ENCODE measurements at regions not wholly inside any gene's neighbourhood (a gene's known extent, or its start where the extent isn't known, plus 50 kb on each side); places are given as distances from the start of the nearest gene placed in this dataset.
"Not testable (repeated sequence)": the region's sequence is repeated elsewhere in the genome, so short reads cannot be mapped to it uniquely, and the experiment has no call there.

DNA sequence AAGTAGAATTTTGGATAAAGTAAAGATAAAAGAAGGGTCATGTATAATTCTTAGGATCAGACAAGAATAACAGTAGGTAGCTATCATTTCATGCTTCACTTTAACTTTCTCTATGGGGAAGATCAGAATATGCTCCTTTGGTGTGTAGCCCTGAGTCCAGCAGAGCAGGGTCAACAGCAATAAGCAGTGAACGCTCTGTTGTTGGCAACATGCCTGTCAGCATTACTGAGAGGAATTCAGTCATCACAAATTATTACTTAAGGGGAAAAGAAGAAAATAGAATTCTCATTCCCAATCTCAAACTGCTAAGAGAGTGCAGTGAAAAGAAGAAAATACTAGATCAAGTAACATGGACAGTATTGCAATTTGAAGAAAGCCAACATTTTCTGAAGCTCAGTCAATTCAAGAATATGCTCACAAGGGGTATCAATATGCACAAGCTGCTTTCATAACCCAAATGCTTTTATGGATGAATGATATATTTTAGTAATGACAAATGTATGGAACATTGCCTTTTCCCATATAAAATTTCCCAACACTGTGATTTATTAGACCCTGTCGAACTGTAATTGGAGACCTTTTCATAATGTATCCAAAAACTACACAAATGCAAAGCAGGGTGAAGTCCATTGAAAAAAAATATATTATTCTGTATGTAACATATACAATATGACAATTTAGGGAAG, 1359.4 kb downstream of the EFNA5 start:
- Mint-ChIP-seq H3K4me3 (no peak overlapping the region), H3K9me3 (peaks cover 0 to 5% of the 10 kb centered on the region in 2 donors), H3K4me1 (ENCODE audit: low read depth) (no peaks in the 10 kb centered on the region), H3K27me3 (ENCODE audit: low read depth) (no peaks in the 10 kb centered on the region), H3K36me3 (ENCODE audit: insufficient read depth in 2 of 2) (no peaks in the 10 kb centered on the region), H3K27ac (no peak overlapping the region)
- DNase-seq (no peak), ATAC-seq (replicated peaks in 1 of 2) (no peak)

DNA sequence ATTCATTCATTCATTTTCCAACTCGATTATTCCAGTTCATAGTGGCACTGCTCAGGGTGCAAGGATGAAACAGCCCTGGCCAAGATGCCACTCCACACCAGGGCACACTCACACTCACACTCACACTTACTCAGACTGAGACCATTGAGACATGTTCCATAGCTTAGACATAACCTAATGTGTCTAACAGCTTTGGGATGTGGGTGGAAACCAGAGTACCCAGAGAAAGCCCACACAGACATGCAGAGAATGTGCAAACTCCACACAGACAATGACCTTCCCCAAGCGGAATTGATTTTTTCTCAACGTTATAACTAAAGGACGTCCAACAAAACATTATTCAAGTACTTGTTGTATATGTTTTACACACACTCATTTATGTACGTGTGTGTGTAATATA, 1363.5 kb downstream of the EFNA5 start:
- H3K4me3 Mint-ChIP-seq, result no peak overlapping the region
- no peaks in the 10 kb centered on the region for H3K27me3 Mint-ChIP-seq (ENCODE audit: low read depth)
- DNase-seq (no peak), ATAC-seq (replicated peaks in 1 of 2) (no peak)
- no peaks in the 10 kb centered on the region for H3K36me3 Mint-ChIP-seq (ENCODE audit: insufficient read depth in 2 of 2)
- no peak overlapping the region for H3K27ac Mint-ChIP-seq
- no peaks in the 10 kb centered on the region for H3K4me1 Mint-ChIP-seq (ENCODE audit: low read depth)
- peaks cover 0 to 5% of the 10 kb centered on the region in 2 donors for H3K9me3 Mint-ChIP-seq

DNA sequence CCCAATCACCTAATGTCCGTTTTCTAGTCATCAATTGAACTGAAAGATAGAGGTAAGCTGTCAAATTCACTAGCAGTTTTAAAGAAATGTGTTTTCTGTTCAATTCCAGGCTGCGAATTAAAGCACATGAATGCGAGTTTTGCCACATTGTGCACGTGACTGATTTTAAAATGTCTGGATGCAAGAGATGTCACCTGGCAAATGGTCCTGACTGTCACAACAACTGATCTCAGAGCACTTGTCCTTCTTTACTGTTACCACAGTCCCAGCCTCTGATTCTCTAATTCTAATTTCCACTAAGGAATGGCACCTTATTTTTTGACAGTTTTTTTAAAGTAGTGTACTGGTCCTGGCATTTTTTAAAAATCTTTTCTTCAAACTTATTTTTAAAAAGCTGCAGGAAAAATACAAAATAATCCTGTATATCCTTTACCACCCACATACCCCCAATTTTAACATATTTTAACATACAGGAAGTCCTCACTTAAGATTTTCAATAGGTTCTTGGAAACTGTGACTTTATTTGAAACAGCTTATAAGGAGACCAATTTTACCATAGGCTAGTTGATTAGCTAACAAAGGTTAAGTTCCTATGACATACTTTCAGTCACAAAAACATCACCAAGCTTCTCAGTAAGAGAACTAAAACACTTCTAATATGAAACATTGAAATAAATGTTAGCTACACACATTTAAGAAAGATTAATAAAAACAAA, 1364.3 kb downstream of the EFNA5 start:
- Mint-ChIP-seq H3K9me3 (peaks cover 0 to 5% of the 10 kb centered on the region in 2 donors), H3K4me1 (ENCODE audit: low read depth) (no peaks in the 10 kb centered on the region), H3K4me3 (no peak overlapping the region), H3K27ac (no peak overlapping the region), H3K27me3 (ENCODE audit: low read depth) (no peaks in the 10 kb centered on the region), H3K36me3 (ENCODE audit: insufficient read depth in 2 of 2) (no peaks in the 10 kb centered on the region)
- ATAC-seq (replicated peaks in 1 of 2) (no peak), DNase-seq (no peak)

DNA sequence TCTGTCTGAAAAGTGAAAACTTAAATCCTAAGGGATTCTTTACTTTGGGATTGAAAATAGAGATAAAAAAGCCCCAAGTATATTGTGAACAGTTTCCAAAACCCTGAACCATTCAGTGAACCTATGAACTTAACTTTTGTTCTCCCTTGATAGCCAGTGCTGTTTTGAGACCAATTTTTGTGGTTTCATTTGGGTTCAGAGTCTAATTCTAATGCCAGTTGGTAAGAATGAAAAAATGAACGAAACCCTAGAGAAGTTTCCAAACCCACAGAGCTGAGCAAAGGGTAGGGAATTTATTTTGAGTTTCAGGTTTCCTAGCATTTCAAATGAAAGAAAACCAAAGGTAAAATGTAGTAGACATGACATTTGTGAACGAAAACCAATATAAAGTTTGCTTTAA, 1366.8 kb downstream of the EFNA5 start:
- H3K27me3 Mint-ChIP-seq (ENCODE audit: low read depth), result no peaks in the 10 kb centered on the region
- H3K27ac Mint-ChIP-seq, result no peak overlapping the region

DNA sequence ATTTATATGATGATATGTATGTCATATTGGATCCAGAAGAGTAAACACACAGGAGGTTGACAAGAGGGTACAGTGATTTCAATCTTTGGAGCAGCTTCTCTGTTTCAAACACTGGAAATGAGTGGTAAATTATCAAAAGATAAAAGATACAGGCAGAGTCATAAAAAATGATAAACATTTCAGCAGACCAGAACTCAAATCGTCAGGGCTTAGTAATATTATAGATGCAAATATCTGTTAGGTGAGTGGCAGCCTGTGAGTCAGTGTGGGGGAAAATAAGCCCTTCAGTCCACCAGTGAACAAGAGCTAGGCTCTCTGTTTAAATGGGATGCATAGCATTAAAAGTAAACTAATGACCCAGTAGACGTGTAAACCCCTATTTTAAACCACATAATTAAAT, 1378.1 kb downstream of the EFNA5 start:
- H3K9me3 Mint-ChIP-seq, result peaks cover 2 to 4% of the 10 kb centered on the region in 2 donors
- H3K4me3 Mint-ChIP-seq, result no peak overlapping the region
- no peak for DNase-seq
- no peaks in the 10 kb centered on the region for H3K4me1 Mint-ChIP-seq (ENCODE audit: low read depth)
- ATAC-seq (replicated peaks in 1 of 2), result no peak
- H3K27me3 Mint-ChIP-seq (ENCODE audit: low read depth), result no peaks in the 10 kb centered on the region
- no peaks in the 10 kb centered on the region for H3K36me3 Mint-ChIP-seq (ENCODE audit: insufficient read depth in 2 of 2)
- no peak overlapping the region for H3K27ac Mint-ChIP-seq

More for the DNA sequence above, 1366.8 kb downstream of the EFNA5 start:
- Mint-ChIP-seq H3K36me3 (ENCODE audit: insufficient read depth in 2 of 2) (no peaks in the 10 kb centered on the region), H3K9me3 (peaks cover 0 to 2% of the 10 kb centered on the region in 2 donors), H3K4me1 (ENCODE audit: low read depth) (no peaks in the 10 kb centered on the region), H3K4me3 (no peak overlapping the region)
- no peak for DNase-seq
- ATAC-seq (replicated peaks in 1 of 2), result no peak

DNA sequence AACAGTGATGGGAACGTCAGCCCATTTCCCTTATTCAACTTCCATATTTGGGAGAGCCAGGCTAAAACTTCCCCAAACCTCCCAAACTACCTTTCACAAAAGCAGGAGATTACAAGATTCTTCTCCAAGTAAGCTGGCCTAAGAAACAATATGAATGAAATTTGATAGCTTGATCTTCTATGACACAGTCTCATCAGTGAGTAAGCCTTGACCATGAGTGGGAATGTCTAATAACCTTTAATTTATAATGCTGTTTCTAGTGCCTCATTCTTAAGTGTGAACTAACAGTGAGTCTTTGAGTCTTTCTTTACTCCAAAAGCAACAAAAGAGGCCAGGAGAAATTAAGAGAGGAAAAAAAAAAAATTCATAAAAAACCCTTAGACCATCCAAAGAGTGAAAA, 1379.9 kb downstream of the EFNA5 start:
- Mint-ChIP-seq H3K9me3 (peaks cover 2 to 4% of the 10 kb centered on the region in 2 donors), H3K4me1 (ENCODE audit: low read depth) (no peaks in the 10 kb centered on the region), H3K36me3 (ENCODE audit: insufficient read depth in 2 of 2) (no peaks in the 10 kb centered on the region), H3K27ac (no peak overlapping the region), H3K4me3 (no peak overlapping the region), H3K27me3 (ENCODE audit: low read depth) (no peaks in the 10 kb centered on the region)
- ATAC-seq (replicated peaks in 1 of 2), result no peak
- DNase-seq, result no peak

DNA sequence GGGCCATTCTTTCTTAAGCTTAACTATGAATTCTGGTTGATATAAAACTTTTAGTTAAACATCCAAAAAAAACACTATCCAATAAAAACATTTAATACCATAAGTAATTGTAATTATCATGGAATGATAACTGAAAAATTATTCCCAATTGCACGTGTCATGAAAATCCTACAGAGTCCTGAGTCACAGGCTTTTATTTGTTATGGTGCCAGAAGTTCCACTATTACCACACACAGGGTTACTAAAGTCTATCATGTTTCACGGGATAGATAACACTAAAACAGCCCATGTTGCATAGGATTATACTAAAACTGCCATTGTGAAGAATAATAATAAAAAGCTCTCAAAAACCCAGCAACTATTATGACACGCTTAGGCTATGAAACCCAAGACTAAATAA, 1381.8 kb downstream of the EFNA5 start:
- ATAC-seq (replicated peaks in 1 of 2), result no peak
- Mint-ChIP-seq H3K4me3 (no peak overlapping the region), H3K36me3 (ENCODE audit: insufficient read depth in 2 of 2) (no peaks in the 10 kb centered on the region), H3K9me3 (peaks cover 2 to 5% of the 10 kb centered on the region in 2 donors), H3K4me1 (ENCODE audit: low read depth) (no peaks in the 10 kb centered on the region), H3K27me3 (ENCODE audit: low read depth) (no peaks in the 10 kb centered on the region), H3K27ac (no peak overlapping the region)
- no peak for DNase-seq

DNA sequence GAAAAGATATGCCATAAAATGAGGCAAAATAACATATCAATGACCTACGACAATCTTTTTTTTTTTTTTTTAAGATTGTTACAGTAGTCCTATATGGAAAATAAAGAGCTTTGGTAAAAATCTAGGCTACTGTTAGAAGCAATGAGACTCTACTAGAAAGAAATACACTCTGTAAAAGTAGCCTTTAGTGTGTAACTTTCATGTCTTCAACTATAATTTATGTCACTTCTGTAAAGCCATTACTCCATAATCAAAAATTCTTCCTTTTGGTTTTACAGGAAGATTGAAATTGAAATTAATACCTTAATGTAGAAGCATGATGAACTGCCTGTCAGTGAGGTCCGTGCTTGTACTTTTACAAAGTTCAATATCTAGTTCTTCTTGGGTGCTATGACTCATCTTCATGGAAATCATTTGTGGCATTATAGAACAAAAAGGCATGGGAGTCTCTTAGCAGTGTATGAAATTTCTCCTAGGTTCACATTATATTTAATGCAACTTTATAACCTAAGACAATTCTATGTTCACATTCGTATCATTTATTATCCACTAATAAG, 1393.1 kb downstream of the EFNA5 start:
- Mint-ChIP-seq H3K36me3 (ENCODE audit: insufficient read depth in 2 of 2) (no peaks in the 10 kb centered on the region), H3K27ac (no peak overlapping the region), H3K27me3 (ENCODE audit: low read depth) (no peaks in the 10 kb centered on the region), H3K4me3 (no peak overlapping the region), H3K4me1 (ENCODE audit: low read depth) (no peaks in the 10 kb centered on the region), H3K9me3 (peaks cover 0 to 5% of the 10 kb centered on the region in 2 donors)
- no peak for DNase-seq
- no peak for ATAC-seq (replicated peaks in 1 of 2)

DNA sequence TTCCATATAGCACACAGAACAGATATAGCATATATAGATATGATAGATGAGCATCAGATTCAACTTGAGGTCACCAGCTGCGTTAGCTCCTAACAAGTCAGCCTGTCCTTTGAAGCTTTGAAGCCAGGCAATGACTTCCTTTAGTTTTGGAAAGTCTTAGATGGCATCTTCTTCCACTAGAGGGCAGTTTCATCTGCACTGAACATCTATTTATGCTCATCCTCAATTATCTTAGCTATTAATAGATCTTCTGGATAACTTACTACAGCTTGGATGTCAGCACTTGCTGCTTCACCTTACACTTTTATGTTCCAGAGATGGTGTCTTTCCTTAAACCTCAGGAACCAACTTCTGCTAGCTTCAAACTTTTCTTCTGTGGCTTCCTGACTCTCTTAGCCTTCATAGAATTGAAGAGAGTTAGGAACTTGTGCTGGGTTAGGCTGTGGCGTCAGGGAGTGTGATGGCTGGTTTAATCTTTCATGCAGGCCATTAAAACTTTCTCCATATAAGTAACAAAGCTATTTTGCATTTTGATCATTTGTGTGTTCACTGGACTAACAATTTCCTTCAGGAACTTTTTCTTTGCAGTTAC, 1401.4 kb downstream of the EFNA5 start:
- Mint-ChIP-seq H3K4me1 (ENCODE audit: low read depth) (no peaks in the 10 kb centered on the region), H3K9me3 (peaks cover 7 to 11% of the 10 kb centered on the region in 2 donors), H3K27ac (no peak overlapping the region), H3K4me3 (no peak overlapping the region), H3K36me3 (ENCODE audit: insufficient read depth in 2 of 2) (no peaks in the 10 kb centered on the region), H3K27me3 (ENCODE audit: low read depth) (no peaks in the 10 kb centered on the region)
- DNase-seq (no peak), ATAC-seq (replicated peaks in 1 of 2) (no peak)

DNA sequence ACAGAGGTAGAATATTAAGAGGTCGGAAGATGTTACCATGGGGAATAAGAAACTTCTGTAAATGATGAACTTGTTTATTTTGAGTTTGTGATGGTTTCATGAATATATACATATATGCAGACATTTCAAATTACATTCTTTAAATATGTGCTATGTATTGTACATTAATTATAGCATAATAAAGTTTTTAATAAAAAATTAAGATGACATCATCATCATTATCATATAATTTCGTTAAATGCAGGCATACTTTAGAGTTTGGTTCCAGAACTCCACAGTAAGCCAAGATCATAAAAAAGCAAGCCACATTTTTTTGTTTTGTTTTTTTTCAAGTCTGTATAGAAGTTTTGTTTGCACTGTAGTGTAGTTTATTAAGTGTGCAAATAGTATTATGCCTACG, 1403.5 kb downstream of the EFNA5 start:
- Mint-ChIP-seq H3K4me3 (no peak overlapping the region), H3K9me3 (peaks cover 7 to 8% of the 10 kb centered on the region in 2 donors), H3K36me3 (ENCODE audit: insufficient read depth in 2 of 2) (no peaks in the 10 kb centered on the region), H3K27ac (no peak overlapping the region), H3K4me1 (ENCODE audit: low read depth) (no peaks in the 10 kb centered on the region), H3K27me3 (ENCODE audit: low read depth) (no peaks in the 10 kb centered on the region)
- ATAC-seq (replicated peaks in 1 of 2) (no peak), DNase-seq (no peak)

DNA sequence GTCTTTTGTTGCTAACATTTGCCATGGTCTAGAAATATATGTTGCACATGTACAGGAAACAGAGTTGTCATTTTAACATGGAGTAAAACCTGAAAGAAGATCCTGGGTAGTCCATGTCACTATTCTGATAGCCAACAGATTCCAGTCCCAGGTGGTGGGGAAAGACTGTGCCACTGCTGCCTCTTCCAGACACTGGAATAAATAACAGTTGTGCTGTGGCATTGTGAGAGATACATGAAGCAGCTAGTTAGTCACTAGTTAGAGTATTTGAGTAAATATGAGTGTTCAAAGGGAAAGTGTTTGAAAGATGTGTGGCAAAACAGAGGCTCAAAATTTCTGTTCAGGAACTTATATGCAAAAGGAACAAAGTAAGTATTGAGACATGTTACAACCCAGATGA, 1408.3 kb downstream of the EFNA5 start:
- DNase-seq (no peak), ATAC-seq (replicated peaks in 1 of 2) (no peak)
- no peaks in the 10 kb centered on the region for H3K4me1 Mint-ChIP-seq (ENCODE audit: low read depth)
- H3K27ac Mint-ChIP-seq, result no peak overlapping the region
- H3K4me3 Mint-ChIP-seq, result no peak overlapping the region
- H3K27me3 Mint-ChIP-seq (ENCODE audit: low read depth), result no peaks in the 10 kb centered on the region
- peaks cover 0 to 3% of the 10 kb centered on the region in 2 donors for H3K9me3 Mint-ChIP-seq
- no peaks in the 10 kb centered on the region for H3K36me3 Mint-ChIP-seq (ENCODE audit: insufficient read depth in 2 of 2)

DNA sequence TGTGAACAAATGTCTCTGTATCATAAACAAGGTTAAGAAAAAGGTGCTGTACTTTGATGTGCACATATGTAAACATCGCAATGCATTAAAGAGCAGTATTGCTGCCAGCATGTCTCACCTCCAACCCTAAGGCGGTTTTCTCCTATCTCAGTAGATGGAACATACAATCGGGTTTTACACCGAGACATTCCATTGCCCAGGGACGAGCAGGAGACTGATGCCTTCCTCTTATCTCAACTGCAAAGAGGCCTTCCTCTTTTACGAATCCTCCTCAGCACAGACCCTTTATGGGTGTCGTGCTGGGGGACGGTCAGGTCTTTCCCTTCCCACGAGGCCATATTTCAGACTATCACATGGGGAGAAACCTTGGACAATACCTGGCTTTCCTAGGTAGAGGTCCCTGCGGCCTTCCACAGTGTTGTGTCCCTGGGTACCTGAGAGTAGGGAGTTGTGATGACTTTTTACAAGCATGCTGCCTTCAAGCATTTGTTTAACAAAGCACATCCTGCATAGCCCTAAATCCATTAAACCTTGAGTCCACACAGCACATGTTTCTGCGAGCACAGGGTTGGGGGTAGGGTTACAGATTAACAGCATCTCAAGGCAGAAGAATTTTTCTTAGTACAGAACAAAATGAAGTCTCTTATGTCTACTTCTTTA, 1411.2 kb downstream of the EFNA5 start:
- not testable (repeated sequence) for ATAC-seq (replicated peaks in 1 of 2); H3K4me1 Mint-ChIP-seq (ENCODE audit: low read depth); DNase-seq; H3K9me3 Mint-ChIP-seq; H3K27me3 Mint-ChIP-seq (ENCODE audit: low read depth); H3K4me3 Mint-ChIP-seq; H3K36me3 Mint-ChIP-seq (ENCODE audit: insufficient read depth in 2 of 2); H3K27ac Mint-ChIP-seq

DNA sequence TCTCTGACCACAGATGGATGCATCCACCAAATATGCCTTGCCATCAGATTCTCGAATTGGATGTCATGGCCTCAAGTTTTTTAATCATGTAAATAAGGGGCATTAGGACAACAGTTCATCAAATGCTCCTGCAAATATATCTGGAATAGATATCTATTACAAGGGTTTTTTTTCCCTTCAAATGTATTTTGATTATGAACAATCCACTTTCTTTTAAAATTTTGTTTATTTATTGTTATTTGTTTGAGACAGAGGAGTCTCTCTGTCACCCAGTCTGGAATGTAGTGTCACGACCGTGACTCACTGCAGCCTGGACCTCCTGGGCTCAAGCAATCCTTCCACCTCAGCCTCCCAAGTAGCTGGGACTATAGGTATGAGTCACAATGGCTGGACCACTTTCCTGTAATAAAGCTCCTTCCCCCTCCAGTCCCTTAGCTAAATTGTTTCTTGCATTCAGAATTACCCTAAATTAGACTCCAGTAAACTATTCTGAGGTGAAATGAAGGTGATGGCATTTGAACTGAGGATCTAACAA, 1412.1 kb downstream of the EFNA5 start:
- Mint-ChIP-seq H3K27ac (no peak overlapping the region), H3K9me3 (peaks cover 3 to 5% of the 10 kb centered on the region in 2 donors), H3K27me3 (ENCODE audit: low read depth) (no peaks in the 10 kb centered on the region), H3K36me3 (ENCODE audit: insufficient read depth in 2 of 2) (no peaks in the 10 kb centered on the region), H3K4me3 (no peak overlapping the region), H3K4me1 (ENCODE audit: low read depth) (no peaks in the 10 kb centered on the region)
- DNase-seq, result no peak
- no peak for ATAC-seq (replicated peaks in 1 of 2)

Measured in activated T-cell treated with anti-CD3 and anti-CD28 coated beads, Interleukin-2, amount 50 U/mL, for 72 hours (primary cell).